GM04503 (cell line): ENCODE measurements at regions not wholly inside any gene's neighbourhood (a gene's known extent, or its start where the extent isn't known, plus 50 kb on each side); places are given as distances from the start of the nearest gene placed in this dataset.
"Not testable (repeated sequence)": the region's sequence is repeated elsewhere in the genome, so short reads cannot be mapped to it uniquely, and the experiment has no call there.

Experiments used
- DNase-seq: peaks from one replicate; pipeline ENCODE4 v3.0.0-alpha.2; 2012; ENCODE audit warnings: low read depth

DNA sequence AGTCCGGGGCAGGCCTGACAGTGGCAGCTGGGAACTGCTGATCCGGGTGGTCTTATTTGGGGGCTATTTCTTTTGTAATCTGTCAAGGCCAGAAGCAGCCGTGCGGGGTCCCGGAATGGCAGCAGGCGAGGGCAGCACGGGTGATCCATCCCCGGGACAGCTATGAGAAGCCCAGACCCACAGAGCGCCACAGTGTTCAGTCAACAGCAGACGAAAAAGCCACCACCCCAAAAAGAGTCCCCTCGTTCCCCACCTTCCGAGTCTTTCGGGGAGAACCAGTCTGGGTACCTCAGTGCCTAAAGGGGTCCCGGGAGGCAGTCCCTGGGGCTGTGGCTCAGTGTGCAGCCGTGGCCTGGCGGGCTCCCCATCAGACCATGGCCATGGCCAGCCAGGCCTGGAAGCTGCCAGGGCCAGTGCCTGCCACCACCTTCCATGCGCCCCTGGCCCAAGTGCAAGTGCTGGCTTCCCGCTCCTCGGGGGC lies 125.1 kb upstream of the KCTD7 start:
- no peak for DNase-seq

DNA sequence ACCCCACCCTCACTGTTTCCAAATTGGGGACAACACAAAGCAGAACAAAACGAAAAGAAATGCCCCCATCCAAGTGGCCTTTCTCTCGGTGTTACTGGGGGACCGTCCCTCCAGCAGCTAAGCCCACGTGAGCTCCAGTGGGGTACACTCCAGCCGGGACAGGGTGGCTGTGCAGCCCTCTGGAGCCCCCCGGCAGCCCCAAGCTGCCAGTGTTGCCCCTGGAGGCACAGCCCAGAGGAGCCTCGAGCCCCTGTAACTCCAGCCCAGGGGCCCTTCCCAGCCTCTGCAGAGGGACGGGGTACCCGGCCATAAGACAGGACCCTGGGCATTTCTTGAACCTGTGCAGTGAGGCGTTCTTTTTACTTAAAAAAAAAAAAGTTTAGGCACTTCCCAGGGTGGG lies 124.5 kb upstream of the KCTD7 start:
- DNase-seq: no peak

DNA sequence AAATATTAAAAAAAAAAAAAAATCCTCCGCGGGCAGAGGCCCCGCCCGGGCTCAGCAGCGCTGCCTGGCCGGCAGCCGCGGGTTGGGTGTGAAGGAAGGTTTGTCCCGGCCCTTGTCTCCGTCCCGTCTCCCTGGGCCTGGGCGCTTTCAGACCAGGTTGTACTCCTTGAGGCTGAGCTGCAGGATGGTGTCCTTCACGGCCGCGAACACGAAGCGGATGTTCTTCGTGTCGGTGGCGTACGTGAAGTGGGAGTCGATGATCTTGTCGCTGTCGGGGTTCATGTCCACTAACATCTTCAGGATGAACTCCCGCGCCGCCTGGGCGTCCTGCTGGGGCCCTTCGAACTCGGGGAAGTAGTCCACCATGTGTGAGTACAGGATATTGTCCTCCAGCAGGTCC lies 123.7 kb upstream of the KCTD7 start:
- no peak for DNase-seq

DNA sequence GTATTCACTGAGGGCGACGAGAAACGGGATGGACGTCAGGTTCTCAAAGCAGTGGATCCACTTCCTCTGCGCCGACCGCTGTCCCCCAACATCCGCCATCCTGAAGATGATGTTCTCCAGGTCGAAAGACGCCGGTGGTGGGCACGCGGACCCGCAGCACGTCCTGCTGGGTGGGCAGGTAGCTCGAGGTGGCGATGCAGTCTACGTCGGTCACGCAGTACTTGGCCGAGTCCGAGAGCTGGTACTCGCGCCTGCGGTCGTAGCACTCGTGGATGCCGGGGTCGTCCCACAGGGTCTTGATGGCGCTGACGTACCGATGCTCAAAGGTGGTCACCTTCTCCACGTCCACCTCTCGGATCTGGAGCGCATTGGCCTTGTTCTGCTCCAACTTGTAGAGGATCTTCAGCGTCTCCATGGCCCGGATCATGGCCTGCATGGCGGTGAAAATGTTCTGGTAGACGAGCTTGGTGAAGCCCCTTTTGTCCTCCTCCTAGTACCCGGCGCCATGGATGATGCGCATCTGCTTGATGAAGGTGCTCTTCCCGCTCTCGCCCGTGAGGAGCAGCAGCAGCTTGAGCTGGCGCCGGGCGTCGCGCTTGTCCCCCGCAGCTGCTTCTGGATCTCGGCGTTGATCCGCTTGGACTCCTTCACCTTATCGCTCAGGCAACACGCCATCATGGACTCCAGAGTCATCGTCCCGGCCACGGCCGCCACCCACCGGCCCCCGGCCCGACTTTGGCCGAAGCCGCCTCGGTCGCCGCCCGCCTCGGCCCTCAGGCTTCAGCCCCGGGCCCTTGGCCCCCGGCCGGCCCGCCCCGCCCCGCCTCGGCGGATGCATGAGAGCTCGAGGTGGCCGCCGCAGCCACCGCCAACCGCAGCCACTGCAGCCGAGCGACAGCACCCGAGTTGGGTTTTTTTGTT lies 122.9 kb upstream of the KCTD7 start:
- no peak for DNase-seq

DNA sequence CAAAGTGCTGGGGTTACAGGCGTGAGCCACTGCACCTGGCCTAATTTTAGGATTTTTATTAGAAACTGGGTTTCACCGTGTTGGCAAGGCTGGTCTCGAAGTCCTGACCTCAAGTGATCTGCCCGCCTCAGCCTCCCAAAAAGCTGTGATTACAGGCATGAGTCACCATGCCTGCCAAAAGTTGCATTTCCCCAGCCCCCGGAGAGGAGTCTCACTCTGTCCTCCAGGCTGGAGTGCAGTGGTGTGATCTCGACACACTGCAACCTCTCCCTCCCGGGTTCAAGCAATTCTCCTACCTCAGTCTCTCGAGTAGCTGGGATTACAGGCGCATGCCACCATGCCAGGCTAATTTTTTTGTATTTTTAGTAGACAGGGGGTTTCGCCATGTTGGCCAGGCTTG lies 122.0 kb upstream of the KCTD7 start:
- not testable (repeated sequence) for DNase-seq

DNA sequence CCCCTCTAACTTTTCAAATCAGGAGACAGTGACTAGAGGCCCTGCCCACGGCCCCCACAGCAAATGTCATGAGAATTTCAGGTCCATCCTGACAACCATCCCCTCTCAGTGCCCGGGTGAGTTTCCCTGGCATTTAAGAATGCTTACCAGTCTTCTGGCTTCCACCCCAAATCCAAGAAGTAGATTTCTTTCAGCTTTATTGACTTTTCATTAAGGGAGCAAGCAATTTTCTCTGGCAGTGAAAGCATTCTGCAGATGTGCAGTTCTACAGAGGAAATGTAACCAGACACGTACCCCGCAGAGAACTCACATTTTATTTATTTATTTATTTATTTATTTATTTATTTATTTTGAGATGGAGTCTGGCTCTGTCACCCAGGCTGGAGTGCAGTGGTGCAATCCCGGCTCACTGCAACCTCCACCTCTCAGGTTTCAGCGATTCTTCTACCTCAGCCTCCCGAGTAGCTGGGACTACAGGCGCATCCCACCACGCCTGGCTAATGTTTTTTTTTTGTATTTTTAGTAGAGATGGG lies 120.9 kb upstream of the KCTD7 start:
- DNase-seq: no peak

DNA sequence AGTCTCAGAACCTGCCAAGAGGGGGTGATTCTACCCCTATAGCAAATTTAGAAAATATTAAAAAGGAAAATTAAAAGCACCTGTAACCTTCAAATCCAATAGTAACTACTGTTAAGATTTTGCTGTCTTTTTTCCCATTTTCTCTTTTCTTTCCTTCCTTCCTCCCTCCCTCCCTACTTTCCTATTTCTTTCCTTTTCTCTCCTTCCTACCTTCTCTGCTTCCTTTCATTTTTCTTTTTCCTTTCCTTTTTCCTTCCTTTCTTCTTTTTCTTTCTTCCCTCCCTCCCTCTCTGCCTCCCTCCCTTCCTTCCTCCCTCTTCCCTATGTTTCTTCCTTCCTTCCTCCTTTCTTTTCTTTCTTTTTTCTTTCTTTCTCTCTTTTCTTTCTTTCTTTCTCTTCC lies 120.2 kb upstream of the KCTD7 start:
- DNase-seq: no peak

DNA sequence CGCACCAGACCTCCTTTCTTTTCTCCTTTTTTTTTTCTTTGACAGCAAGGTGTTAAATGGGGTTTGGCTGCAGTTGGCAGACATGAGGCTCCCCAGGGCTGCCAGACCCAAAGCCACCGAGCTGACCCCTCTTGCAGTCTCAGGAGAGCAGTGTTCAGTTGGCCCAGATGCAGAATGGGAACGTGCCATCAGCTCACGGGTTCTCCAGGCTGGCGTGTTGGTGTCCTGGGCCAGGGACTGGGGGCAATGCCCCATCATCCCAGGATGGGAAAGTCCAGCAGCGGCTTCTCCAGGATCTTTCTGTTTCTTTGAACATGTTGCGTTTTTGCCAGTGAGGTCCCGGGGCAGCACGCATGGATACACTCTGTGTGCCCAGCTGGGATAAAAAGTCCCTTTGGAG lies 114.6 kb upstream of the KCTD7 start:
- DNase-seq: no peak

DNA sequence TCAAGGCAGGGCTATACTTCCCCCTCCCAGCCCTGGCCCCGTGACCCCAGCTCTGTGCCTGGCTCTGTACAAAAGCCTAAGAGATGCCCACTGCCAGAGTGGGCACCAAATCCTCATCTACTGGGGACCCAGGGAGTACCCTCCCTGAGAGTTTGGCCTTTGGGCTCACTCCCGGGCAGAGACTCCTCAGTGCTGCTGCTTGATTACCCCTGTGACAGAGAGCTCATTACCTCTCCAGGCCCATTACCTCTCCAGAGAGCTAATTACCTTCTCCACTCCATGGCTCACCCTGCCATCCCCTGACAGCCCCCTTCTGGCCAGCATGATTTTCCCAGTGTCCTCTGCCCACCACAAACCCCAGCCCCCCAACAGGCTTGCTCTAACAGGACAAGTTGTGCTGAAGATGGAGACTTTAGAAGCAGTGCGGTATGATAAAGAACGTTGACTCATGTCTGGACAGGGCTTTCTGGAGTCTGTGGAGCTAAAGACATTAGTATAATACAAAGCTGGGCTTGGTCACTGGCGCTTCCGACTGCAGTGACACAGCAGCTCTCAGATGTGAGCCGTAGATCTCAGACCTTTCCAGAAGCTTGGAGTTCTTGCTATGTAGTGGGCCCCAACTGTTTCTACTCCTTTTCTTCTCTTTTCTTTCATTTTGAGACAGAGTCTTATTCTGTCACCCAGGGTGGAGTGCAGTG lies 111.3 kb upstream of the KCTD7 start:
- no peak for DNase-seq

DNA sequence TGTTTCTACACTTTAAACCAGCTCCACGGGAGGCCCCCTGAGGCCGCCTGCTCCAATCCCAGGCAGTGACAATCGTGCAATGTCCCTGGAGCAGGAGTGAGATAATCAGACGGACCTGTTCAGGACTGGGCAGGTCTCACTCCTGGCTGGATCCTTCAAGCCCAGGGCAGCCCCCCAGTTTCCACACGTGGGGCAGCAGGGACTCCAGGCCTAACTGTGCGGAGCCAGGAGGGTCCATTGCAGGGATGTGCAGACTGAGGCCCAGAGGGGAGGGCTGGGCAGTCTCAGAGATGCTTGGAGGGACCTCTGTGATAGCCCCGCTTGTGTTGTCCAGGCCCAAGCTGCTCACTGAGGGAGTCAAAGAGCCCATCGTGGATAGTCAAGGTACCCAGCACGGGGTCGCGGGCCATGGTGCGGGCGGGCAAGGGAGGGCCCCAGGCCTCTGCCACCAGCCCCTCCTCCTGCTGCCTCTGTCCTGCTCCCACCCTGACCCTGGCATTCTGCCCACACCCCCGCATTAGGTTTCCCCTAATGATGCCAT lies 110.5 kb upstream of the KCTD7 start:
- DNase-seq: no peak

DNA sequence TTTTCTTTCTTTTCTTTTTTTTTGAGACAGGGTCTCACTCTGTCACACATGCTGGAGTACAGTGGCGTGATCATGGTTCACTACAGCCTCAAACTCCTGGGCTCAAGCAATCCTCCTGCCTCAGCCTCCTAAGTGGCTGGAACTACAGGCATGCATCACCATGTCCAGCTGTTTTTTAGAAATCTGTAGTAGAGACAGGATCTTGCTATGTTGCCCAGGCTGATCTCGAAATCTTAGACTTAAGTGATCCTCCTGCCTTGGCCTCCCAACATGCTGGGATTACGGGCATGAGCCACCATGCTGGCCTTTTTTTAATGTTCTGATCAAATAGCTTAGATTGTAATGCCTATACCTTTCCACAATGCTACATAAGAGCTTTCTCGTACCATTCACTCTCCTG lies 107.0 kb upstream of the KCTD7 start:
- DNase-seq: no peak

DNA sequence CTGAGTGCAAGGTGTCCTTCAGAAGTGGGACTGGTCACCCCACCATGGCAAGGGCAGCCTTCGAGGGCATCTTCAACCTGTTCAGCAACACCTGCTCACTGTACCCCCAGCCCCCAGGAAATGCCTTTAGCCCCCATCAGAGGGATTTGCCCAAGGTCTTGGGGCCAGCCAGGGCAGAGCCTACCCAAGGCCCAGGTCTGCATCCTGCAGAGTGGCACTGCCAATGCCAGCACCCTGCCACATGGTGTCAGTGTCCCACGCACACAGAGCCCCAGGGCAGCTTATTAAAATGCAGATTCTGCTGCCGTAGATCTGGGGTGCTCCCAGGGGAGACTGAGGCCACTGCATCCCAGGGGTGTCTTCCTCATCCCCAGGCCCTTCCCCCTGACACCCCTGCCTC lies 106.2 kb upstream of the KCTD7 start:
- no peak for DNase-seq

DNA sequence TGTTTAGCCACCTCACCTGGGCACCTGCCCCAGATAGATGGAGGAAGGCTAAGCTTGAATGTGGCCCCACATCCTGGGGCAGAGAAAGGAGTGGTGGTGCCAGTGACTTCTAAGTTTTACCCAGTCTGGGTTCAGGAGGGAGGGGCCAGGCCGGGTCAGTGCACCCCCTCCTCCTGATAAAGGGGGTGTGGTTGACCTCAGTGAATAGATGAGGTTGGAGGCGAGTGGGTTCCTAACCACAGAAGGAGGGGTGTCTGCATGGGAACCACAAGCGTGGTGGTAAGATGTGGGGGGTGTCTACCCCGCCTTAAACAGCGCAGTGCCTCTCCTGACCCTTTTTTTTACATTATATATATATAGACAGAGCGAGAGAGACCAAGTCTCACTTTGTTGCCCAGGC lies 105.3 kb upstream of the KCTD7 start:
- DNase-seq: no peak

DNA sequence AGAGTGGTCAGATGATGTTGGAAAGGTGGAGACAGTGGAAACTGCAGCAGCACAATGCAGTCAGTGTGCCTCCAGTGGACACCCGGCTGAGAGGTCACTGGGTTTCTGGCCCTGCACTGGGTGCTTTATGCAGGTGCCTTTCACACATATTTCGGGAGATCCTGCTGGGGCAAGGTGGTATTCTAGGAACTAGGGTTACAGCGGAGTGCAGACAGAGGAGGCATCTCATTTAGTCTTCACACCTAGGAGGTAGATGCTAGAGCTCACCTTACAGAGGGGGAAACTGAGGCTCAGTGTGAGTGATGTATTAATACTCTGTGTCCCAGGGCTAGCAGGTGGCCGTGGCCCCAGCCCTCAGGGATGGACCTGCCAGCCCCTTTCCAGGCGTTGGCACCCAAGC lies 103.9 kb upstream of the KCTD7 start:
- DNase-seq: no peak

DNA sequence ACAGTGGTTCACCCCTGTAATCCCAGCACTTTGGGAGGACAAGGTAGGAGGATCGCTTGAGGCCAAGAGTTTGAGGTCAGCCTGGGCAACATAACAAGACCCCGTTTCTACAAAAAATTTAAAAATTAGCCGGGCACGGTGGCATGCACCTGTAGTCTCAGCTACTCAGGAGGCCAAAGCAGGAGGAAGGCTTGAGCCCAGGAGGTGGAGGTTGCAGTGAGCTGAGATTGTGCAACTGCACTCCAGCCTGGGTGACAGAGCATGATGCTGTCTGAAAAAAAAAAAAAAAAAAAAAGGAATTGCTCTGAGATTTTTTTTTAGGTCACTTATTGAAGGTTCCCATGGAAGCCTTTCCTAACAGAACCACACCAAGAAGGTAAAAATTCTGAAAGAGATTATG lies 101.9 kb upstream of the KCTD7 start:
- DNase-seq: not testable (repeated sequence)

DNA sequence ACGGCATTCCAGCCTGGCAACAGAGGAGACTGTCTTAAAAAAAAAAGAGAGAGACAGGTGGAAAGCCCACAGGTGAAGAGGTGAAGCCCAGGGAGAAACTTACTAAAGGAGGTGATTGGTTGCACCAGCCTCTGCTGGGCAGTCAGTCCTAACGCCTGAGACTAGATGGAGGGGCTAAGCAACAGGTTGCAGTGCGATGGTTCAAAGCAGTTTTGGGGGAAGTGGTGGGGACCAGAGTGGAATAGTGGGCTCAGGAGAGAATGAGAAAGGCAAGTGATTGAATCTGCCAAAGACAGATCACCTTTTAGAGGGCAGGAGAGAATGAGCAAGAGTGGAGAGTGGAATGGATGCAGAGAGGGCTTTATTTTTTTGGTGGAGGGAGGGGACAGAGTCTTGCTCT lies 100.0 kb upstream of the KCTD7 start:
- DNase-seq: no peak

DNA sequence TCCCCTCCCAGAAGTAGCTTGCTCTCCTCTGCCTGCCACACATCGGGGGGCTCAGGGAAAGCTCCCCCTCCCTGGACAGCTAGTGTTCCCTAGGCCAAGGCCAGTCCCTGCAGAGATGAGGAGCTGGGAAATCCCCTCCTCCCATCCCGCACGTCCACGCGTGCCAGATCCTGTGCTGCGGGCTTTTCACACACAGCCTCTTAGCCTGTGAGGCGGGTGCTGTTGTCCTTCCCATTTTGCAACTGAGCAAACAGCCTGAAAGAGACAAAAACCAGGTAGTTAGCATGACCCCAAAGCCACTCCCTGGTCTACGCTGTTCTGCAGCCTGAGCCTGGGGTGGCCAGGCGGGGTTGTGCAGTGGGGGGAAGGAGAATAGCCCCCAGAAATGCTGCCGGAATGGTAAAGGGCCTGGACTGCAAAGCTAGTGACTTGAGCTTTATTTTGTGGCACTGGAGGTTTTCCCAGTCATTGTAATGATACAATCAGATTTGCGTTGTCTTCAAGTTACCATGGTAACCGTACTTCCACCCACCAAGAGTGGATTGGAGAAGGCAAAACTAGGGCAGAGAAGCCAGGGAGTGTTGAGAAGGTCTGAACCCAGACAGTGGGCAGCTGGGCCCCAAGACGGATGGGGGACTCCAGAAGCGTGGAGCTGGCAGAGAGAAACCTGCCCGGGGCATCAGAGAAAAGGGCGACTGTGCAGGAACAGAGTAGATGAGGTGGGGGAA lies 98.6 kb upstream of the KCTD7 start:
- no peak for DNase-seq

DNA sequence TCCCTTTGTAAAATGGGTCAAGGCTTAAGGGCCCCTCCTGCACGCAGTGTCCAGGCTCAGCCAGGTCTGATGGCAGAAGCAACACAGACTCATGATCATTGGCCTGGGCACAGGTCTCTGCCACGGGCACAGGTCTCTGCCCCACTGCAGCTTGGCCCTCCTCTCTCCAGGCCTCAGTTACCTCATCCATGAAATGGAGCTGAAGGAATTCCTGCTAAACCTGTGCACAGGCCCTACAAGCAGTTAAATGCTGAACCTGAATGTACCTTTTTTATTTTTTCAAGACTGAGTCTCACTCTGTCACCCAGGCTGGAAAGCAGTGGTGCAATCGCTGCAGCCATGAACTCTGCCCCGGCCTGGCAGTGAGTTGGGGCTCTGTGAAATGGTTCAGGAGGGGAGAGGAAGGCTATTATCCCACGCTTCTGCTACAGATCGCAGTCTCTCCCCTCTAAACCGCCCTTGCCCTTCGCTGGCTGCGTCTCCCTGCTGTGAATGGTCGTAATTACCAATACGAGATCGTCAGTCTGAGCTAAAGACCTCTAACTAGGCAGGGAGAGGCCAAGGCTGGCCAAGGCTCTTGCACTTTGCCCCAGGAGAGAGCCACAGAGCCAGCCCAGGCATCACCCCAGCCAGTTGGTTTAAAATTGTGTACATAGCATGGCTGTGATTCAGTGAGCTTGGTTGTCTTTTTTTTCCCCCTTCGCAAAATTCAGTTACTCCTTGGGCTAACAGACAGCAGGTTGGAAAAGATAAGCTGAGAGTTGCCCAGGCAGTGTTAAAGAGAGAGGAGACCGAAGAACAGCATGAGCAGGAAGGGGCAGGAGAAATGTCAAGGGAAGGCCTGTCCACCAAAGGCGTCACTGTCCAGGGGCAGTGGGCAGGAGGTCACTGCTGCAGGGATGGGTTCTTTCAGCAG lies 93.0 kb upstream of the KCTD7 start:
- DNase-seq: no peak

DNA sequence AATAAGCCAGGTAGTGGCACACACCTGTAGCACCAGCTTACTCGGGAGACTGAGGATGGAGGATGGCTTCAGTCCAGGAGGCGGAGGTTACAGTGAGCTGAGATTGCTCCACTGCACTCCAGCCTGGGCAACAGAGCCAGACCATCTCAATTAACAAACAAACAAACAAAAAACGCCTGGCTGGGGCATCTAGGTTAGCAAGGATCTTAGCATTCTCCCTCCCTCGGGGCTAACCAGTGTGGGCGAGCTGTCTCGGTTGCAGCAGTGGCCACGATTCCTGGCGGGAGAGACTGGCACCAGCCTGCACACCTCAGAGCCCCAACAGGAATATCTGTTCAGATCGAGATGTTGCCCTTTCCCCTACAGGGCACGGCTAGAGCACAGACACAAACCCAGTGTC lies 91.3 kb upstream of the KCTD7 start:
- DNase-seq: no peak

DNA sequence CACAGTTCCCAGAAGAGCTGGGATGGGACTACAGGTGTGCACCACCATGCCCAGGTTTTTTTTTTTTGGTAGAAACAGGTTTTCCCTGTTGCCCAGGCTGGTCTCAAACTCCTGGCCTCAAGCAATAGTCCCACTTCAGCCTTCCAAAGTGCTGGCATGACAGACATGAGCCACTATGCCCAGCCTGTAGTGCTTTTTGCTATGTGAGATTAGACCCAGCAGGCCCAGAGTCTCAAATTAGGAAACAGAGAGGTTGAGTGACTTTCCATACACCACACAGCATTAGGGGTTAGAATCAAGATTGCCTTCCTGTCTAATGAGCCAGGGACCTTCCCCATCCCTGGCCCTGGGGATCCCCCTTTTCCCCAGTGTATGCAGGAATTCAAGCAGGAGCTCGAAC lies 90.8 kb upstream of the KCTD7 start:
- no peak for DNase-seq

DNA sequence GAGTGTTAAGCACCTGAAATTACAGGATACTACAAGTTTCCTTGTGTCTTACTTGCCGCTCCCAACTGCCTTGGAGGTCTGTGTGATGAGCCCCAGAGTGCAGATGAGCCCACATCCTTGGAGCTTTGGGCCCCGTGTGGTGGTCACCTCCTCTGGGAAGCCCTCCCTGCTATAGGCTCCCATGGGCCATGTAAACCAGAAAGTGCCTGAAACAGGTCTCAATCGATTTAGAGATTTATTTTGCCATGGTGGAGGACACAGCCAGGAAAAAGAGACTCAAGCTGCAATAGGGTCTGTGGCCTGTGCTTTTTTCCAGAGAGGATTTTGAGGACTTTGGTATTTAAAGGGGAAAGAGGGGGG lies 89.4 kb upstream of the KCTD7 start:
- DNase-seq: no peak
